ENCODE measurements at regions not wholly inside any gene's neighbourhood (a gene's known extent, or its start where the extent isn't known, plus 50 kb on each side); places are given as distances from the start of the nearest gene placed in this dataset.

GRCh38 chr1:157894613-157895165, 53.1 kb upstream of the CD5L start:
- no peak for TF ChIP-seq CREM (CRISPR knock-in tag; IDR thresholded peaks at IDR 0.05)
- TF ChIP-seq ZNF396 (CRISPR knock-in tag; IDR thresholded peaks at IDR 0.05; ENCODE audit: borderline replicate concordance), result no peak
- TF ChIP-seq, protein P1, sequence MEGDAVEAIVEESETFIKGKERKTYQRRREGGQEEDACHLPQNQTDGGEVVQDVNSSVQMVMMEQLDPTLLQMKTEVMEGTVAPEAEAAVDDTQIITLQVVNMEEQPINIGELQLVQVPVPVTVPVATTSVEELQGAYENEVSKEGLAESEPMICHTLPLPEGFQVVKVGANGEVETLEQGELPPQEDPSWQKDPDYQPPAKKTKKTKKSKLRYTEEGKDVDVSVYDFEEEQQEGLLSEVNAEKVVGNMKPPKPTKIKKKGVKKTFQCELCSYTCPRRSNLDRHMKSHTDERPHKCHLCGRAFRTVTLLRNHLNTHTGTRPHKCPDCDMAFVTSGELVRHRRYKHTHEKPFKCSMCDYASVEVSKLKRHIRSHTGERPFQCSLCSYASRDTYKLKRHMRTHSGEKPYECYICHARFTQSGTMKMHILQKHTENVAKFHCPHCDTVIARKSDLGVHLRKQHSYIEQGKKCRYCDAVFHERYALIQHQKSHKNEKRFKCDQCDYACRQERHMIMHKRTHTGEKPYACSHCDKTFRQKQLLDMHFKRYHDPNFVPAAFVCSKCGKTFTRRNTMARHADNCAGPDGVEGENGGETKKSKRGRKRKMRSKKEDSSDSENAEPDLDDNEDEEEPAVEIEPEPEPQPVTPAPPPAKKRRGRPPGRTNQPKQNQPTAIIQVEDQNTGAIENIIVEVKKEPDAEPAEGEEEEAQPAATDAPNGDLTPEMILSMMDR (IDR thresholded peaks at IDR 0.05), result no peak
- no peak for TF ChIP-seq FOXJ3 (CRISPR knock-in tag; IDR thresholded peaks at IDR 0.05; ENCODE audit: borderline replicate concordance)
- TF ChIP-seq ZSCAN18 (CRISPR knock-in tag; IDR thresholded peaks at IDR 0.05), result no peak
- no peak for TF ChIP-seq SP1 (CRISPR knock-in tag; conservative IDR thresholded peaks at IDR 0.05)
- TF ChIP-seq USF1 (CRISPR knock-in tag; IDR thresholded peaks at IDR 0.05), result no peak
- no peak for TF ChIP-seq ATF3 (CRISPR knock-in tag; conservative IDR thresholded peaks at IDR 0.05)
- TF ChIP-seq, protein P2, sequence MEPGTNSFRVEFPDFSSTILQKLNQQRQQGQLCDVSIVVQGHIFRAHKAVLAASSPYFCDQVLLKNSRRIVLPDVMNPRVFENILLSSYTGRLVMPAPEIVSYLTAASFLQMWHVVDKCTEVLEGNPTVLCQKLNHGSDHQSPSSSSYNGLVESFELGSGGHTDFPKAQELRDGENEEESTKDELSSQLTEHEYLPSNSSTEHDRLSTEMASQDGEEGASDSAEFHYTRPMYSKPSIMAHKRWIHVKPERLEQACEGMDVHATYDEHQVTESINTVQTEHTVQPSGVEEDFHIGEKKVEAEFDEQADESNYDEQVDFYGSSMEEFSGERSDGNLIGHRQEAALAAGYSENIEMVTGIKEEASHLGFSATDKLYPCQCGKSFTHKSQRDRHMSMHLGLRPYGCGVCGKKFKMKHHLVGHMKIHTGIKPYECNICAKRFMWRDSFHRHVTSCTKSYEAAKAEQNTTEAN (CRISPR knock-in tag; IDR thresholded peaks at IDR 0.05), result no peak

Measured in WTC11 (cell line).